Left hindlimb (tissue), 1 donor: ENCODE measurements at regions not wholly inside any gene's neighbourhood (a gene's known extent, or its start where the extent isn't known, plus 50 kb on each side); places are given as distances from the start of the nearest gene placed in this dataset.

Experiments
- DNase-seq: peaks from one replicate; pipeline ENCODE4 v3.0.0-alpha.2; 2018

DNA sequence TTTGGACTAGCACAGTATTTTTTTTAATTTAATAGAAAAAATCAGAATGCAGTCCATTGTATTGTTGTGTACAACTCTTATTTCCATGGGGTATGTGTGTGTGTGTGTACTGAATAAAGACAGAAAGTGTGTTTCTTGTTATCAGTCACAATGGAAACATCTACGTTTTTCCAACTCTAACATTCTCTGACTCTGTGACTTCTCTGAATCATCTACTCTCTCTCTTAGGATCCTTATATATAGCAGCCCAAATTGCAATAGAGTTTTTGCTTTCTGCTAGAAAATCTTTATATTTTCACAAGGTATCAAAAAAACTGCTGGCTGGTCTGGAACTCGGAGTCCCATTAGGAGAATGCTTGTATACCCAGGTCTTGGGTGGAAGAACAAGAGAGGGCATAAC, 138.9 kb upstream of the ARID2 start:
- no peak for DNase-seq

DNA sequence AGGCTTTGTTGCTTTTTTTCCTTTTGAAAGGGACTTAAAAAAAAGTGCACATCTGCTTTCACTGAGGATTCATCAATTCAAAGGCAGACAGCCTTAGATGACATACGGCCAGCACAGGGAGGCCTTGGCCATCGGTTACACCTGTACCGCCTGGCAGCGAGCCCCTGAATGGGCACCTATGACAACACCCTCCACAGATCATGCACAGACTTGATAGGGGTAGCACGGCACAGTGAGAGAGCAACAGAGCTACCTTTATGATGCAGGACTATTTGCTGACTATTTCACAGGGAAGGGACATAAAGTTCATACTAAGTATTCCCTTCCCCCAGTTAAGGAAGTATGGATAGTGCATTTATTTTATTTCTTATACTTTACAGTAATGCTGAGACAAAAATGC, 137.9 kb upstream of the ARID2 start:
- DNase-seq = no peak

DNA sequence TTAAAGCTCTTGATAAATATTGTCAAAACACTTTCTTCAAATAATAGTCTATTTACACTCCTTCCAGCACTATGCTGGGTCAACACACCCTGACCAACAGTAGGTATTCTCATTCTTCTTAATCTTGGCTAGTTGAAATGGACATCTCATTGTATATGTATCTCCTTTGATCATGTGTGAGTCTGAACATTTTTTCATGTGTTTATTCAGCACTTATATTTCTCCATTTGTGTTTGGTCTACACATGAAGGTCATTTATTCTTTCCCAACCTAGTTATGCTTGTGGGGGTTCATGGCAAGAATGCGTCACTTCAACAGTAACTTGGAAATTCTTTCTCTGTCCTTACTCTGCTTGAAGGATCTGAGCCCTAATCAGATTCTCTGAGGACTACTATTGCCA, 133.1 kb upstream of the ARID2 start:
- DNase-seq = no peak

DNA sequence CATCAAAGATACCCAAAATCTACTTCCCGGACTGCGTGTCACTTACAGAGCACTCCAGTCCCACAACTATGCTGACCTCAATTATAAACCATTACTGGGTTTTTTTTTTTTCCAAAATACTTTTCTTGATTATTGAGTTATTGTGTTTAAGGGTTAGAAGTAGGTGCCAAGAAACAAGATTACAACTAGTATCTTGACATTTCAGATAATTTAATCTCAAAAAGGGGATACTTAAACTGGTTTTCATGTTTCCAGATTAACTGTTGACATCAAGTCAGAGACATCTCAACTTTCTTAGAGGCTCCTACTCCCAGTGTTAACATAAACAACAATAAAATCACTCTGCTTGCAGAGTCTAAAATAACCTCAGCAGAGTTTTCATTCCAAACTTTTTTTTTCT, 131.2 kb upstream of the ARID2 start:
- no peak for DNase-seq

DNA sequence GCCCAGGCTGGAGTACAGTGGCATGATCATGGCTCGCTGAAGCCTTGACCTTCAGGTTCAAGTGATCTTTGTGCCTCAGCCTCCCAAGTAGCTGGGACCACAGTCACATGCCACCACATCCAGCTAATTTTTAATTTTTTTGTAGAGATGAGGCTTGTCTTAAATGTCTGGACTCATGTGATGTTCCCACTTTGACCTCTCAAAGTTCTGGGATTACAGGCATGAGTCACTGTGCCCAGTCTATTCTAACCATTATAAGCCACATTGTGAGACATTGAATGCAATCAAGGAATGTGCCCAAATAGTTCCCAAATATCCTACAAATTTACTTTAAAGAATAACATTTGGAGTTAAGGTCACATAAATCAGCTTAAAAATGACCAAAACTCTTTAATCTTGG, 130.7 kb upstream of the ARID2 start:
- DNase-seq = no peak

DNA sequence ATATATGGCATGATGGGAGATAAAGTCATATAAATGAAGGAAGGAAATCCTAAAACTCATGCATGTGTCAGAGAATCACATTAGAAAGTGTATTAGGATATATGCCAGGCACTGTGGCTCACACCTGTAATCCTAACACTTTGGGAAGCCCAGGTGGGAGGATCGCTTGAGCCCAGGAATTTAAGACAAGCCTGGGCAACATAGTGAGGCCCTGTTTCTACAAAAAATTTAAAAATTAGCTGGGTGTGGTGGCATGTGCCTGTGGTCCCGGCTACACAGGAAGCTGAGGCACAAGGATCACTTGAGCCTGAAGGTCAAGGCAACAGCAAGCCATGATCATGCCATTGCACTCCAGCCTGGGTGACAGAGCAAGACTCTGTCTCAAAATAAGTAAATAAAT, 130.3 kb upstream of the ARID2 start:
- no peak for DNase-seq

DNA sequence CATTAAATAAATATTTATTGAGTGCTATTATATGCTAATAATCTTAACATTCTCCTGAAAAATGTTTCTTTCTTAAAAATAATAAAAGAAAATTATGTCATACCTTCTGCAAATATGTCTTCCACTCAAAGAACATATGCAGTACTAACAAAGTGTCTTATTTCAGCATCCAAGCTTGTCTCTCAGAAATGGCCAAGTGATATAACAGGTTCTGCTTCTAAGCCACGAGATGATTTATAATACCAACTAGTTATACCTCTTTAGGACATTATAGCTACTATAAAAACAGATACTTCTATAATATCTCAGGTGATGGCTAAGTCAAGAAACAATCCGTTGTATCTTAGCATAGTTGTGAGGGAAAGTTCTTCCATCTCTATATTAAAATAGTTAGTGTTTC, 128.1 kb upstream of the ARID2 start:
- DNase-seq = no peak

DNA sequence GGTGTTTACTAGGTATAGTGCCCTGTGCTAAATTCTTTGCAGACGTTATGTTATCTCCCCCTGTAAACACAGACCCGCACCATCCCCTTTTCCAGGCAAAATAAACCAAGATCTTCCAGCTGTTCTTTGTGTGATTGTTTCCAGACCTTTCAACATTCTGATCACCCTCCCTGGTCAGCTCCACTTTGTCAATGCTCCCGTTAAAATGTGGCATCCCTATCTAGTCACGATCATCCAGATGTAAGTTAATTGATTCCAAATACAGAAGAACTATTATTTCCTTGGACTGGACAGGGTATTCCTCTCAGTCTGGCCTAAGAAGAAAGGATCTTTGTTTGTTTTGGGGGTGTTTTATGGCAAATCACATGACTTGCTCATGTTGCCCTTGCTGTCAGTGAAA, 127.6 kb upstream of the ARID2 start:
- DNase-seq = no peak

DNA sequence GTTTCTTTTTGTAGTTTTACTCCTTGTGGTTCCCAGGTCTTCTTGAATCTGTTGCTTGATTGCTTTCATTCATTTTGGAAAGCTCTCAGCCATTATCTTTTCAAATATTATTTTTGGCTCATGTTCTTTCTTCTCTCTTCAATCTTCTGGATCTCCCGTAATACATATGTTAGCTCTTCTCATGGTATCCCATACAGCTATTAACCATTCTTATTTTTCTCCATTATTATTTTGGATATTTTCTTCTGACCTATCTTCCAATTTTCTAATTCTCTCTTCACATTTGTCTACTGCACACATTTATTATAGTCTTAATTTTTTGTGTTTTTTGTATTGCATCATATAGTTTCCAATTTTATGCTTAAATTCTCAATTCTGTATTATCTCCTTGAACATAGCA, 123.9 kb upstream of the ARID2 start:
- no peak for DNase-seq

DNA sequence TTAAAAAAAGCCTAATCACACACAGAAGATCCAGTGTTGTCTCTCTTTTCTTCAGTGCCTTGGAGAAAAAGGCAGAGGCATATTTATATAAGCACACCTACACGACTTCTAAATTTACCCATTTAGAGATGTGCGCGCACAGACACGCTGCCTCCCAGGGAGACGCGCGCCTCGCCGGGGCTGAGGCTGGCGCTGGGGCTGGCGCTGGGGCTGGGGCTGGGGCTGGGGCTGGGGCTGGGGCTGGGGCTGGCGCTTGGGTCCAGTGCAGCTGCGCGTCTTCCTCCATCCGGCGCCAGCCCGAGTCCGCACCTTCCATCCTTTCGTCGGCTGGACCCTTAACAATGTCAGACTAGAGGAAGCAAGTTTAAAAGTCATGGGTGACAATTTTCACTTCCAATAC, 118.4 kb upstream of the ARID2 start:
- no peak for DNase-seq

DNA sequence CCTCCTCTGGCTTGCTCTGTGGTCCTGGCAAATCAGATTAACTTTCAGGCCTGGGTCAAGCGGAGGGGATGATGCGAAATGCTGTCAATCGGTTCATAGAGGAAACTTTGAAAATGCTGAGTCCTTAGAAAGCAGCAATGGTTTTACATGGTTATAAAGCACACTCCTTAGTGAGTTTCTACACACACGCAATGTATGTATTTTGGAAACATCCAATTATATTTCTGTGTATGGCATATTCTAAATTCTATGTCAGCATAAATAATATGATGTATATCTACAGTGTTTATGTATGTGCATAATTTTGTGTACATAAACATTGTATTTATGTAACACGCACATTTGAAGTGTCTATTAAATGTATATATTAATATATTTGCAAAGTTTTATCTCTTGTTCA, 118.0 kb upstream of the ARID2 start:
- no peak for DNase-seq

DNA sequence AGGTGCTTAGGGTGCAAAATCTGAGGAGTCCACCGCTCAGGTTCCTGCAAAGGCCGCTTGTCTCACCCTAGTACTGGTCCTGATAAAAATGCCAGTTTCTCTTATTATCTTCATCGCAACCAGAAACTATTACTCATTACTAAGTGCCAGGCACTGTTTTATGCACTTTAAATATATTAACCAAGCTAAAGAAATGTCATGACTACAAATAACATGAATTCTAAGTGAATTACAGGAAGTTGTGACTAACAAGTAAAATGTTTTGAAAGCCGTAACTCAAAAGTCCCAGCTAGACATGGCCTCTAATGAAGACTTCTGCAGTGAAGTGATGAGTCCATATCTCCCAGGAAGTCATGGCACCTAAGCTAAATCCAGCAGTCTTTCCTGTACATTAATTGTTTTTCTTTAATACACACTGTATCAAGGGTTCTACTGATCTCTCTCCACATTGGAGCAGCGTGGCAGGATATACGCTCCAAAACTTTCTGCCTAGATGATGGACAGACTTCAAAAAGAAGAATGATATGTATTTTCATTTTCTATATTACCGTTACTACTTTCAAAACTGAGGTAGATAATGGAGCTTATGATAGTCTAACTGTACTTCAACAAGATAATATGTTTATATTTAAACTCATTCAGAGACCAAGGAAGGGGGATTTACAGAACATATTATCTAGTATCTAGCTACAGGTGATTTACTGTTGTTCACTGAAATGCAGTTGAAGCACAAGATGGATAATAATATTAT, 117.3 kb upstream of the ARID2 start:
- no peak for DNase-seq

DNA sequence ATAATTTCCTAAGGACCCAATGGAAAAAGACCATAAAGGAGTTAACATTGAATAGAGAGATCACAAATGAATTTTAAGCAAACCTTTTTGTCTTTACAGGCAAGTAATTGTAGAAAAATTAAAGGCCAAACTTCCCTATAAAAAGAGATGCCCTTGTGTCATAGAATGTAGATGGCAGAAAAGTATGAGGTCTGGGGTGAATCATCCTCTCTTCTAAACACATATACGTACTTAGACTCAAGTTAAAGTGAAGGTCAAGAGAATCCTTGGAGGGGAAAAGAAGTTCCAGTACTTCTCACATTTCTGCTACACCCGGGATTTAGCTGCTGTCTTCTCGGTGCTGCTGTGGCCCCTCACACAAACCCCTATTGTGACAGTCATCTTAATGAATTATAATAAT, 116.2 kb upstream of the ARID2 start:
- DNase-seq = no peak

DNA sequence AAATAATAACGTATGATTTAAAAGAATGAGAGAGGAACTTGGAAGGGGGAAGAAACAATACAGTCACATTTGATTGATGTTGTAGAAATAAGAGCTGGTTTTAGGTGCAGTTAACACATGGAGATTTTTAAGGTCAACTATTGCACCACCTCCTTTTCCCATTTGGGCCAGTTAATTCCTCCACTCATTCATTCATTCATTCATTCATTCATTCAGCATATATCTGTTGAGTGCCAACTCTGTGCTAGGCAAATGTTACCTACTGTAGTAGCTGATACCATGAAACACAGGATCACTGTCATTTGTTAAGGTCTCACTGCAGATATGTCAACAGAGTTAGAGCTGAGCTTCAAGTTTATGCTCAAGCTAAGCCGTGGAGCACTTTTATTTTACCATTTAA, 115.7 kb upstream of the ARID2 start:
- no peak for DNase-seq

DNA sequence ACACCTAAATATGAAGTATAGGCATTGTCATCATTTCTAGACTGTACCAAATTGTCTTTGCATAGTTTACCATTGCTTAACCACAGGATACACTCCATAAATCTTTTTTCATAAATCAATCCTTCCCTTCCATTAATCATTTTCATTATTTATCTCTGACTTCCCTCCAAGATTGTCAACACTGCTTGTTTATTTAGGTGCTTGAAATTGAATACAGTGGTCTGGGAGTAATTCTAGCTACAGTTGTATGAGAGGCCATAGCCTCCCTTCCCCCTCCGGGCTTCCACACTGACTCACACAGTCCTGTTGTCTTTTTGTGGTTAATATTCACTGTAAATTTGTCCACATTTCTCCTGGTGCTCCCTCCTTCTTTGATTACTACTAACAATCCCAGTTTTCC, 114.2 kb upstream of the ARID2 start:
- no peak for DNase-seq

DNA sequence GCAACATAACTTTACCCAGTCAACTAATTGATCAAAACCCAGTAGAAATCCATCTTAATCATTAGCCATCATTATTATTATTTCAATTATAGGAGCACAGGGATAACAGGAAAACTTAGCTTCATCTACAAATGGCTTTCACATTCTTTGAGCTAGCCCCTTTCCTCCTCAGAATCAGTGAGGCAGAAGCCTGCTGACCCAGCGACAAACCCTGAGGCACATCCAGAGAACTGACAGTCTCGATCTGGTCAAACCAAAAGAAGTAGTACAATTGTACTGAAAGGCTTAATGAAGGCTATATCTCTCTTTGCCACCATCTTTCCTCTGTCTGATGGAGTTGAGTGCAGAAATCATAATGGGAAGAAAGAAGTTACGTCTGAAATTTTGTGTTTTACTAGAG, 109.8 kb upstream of the ARID2 start:
- DNase-seq = no peak

DNA sequence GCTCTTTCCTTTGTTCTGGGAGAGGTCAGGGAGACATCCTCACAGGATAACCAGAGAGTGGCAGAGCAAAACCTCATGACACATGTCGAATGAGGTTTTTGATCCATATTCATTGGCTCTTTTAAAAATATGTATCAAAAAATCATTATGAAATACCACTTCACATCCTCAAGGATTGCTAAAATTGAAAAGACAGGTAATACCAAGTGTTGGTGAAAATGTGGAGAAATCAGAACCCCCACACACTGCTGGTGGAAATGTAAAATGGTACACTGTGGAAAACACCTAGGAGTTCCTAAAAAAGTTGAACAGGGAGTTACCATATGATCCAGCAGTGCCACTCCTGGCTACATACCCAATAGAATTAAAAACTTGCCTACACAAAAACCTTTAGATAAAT, 107.8 kb upstream of the ARID2 start:
- DNase-seq = no peak

DNA sequence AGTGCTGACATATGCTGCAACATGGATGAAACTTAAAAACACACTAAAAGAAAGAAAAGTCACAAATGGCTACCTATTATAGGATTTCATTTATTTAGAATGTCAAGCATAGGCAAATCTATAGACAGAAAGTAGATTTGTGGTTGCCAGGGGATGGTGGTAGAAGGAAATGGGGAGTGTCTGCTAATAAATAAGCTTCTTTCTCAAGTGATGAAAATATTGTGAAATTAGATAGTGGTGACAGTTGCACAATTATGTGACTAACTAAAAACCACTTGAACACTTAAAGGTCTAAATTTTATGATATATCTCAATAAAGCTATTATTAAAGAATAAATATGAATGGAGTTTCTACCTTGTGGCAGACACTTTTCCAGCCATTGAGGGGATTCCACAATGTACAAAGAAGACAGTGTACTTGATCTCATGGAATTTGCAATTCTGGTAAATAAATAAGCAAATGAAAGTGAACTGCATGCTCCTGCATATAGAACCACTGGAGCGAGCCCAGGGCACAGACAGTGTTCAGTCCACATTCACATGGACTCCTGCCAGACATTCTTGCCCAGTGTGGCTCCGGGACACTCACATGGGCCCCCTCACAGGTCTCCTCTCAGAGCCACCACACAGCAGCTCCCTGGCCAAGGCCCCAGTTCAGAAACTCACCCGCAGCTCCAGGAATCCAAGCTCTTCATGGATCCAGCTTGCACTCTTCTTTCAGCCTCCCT, 107.1 kb upstream of the ARID2 start:
- DNase-seq = no peak

DNA sequence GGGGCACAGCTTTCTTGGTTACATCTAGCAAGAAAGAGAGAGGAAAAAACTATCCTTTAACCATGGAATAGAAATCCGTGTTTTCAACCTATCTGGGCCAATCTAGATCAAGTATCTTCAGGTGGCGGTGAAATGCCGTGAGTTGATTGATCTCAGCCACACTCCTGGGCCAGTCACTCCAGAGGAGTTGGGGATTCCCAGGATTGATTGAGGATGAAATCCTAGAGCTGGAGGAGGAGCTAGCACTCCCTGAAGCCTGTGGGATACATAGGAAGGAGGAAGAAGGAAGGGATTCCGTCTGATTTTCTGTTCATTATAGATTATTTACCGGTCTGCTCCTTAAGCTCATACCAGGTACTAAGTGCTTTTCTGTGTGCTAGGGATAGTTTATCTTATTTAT, 106.3 kb upstream of the ARID2 start:
- no peak for DNase-seq

DNA sequence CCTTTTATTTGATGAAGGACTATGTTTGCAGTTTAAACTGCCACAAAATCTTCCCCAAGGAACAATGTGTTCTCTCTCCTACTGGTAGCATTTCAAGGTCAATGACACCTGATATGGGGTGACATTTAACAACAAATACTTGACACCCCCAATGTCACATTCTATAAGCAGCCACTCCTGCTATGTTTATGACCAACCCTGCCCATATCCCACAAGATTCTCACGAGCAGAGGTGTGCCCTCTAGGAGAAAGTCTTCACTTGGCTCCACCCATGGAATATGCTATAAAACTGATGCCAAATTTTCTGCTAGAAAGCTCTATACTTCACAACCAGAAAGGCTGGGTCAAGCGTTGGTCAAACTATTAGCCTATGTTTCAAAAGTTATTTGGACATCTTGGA, 105.6 kb upstream of the ARID2 start:
- DNase-seq = no peak

DNA sequence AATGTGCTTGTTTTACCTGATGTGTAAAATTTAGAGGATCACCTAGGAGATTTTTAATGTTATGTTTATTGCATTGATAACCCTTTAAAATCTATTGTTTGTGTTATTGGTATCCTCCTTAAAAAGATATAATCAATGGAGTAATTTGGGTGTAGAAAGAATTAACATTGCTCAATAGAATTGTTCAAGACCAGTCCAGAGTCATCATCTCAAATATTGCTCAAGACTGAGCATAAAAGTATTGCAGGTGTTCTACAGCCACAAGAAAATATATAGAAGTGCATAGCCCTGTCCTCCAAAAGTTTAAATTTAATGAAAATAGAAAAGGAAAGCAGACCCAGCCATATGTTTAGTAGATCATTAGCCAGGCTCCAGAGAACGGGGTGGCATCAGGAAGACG, 102.5 kb upstream of the ARID2 start:
- no peak for DNase-seq

DNA sequence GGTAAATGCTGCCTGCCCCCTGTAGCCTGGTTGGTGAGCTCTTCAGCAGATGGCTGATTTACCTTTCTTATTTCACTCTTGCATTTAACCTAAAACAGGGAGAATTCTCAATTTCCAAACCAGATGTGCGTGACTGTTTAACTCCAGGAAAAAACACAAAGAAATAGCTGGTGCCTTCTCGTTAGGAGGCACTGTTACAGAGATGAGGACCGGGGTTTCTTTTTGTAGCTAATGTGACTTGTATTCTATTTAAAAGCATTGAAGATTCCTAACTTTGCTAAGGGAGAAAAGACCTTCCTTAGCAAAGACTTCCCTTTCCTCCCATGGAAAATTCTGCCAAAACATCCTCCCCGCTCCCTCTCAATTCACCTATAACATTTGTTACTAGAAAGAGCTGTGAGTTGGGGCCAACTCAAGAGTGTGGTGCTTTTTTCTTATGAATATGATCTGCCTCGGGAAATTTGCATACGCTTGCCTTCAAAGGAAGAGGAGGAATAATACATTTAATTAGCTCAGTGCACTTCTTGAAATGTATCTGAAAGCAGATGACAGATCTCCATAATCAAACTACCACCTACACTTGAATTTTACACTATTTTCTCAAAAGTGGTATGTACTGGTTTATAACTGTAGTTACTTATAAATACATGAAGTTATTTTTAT, 102.0 kb upstream of the ARID2 start:
- no peak for DNase-seq

DNA sequence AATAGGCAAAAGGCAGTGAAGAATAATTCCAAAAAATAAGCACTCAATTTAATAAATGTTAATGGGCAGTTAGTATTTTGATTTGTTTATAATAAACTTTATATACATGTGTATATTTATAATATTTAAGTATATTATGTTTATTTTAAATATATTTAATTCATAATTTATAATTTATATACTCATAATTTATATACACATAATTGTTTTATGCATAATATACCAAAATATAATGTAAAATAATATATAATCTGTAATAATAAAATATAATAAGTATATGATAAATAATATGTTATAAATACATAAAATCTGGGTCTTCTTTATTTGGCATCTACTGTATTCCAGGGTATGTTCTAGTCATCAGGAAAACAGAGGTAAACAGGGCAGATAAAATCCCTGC, 100.2 kb upstream of the ARID2 start:
- DNase-seq = no peak

DNA sequence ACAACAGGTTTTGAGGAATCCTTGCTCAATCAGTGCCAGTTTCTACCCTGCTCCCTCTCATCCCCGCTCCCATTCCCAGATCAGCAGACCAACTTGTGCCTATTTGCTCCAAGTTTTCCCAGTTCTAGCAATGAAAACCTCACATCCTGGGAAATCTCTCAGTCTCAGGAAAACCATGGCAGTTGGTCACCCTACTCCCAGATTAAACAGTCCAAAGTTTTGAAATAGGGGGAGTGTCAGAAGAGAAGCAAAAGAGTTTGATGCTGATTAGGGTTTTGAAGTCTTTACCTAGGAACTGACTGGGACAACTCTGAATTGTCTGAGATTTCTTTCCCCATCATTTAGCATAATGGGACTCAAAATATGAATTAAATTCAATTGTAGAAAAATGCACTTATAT, 95.8 kb upstream of the ARID2 start:
- DNase-seq = no peak
